Glutamatergic neuron (in vitro differentiated cells): ENCODE measurements at regions not wholly inside any gene's neighbourhood (a gene's known extent, or its start where the extent isn't known, plus 50 kb on each side); places are given as distances from the start of the nearest gene placed in this dataset.

Source experiments
- DNase-seq: peaks from one replicate; pipeline ENCODE4 v3.0.0; 2022
- H3K27ac Mint-ChIP-seq: one replicate; pipeline ENCODE4 v1.8.0; 2020; ENCODE audit warnings: mild to moderate bottlenecking, mixed read lengths, inconsistent platforms; ENCODE audit not compliant: unreplicated experiment
- H3K27me3 Mint-ChIP-seq: one replicate; pipeline ENCODE4 v1.8.0; 2020; ENCODE audit warnings: mild to moderate bottlenecking, moderate library complexity, mixed read lengths, inconsistent platforms; ENCODE audit not compliant: unreplicated experiment
- H3K36me3 Mint-ChIP-seq: one replicate; pipeline ENCODE4 v1.8.0; 2020; ENCODE audit warnings: mild to moderate bottlenecking, mixed read lengths, inconsistent platforms; ENCODE audit not compliant: unreplicated experiment
- H3K4me1 Mint-ChIP-seq: one replicate; pipeline ENCODE4 v1.8.0; 2020; ENCODE audit warnings: mild to moderate bottlenecking, low read depth, mixed read lengths, inconsistent platforms; ENCODE audit not compliant: unreplicated experiment
- H3K4me3 Mint-ChIP-seq: one replicate; pipeline ENCODE4 v1.8.0; 2020; ENCODE audit warnings: mild to moderate bottlenecking, mixed read lengths, inconsistent platforms; ENCODE audit not compliant: unreplicated experiment
- H3K9me3 Mint-ChIP-seq: one replicate; pipeline ENCODE4 v1.8.0; 2020; ENCODE audit warnings: mild to moderate bottlenecking, moderate library complexity, mixed read lengths, inconsistent platforms; ENCODE audit not compliant: unreplicated experiment
- CTCF ChIP-seq: fragments of 200-600 bp; sonication (generic); IDR thresholded peaks from one replicate; pipeline ENCODE4 v1.5.0; 2021; ENCODE audit not compliant: partially characterized antibody, unreplicated experiment

- peaks cover 9% of the 10 kb centered on the region for H3K36me3 Mint-ChIP-seq
- TF ChIP-seq CTCF, result no peak
- H3K4me1 Mint-ChIP-seq, result peaks cover 7% of the 10 kb centered on the region
Observed at GRCh38 chr9:87135074-87135473, 187.8 kb upstream of the GAS1 start.

GRCh38 chr9:87137718-87138117 lies 190.4 kb upstream of the GAS1 start:
- no peak for TF ChIP-seq CTCF
- Mint-ChIP-seq H3K9me3 (no peaks in the 10 kb centered on the region), H3K27ac (peak overlapping the region; percentile 26), H3K36me3 (peaks cover 9% of the 10 kb centered on the region), H3K4me1 (peaks cover 13% of the 10 kb centered on the region), H3K27me3 (peaks cover 6% of the 10 kb centered on the region), H3K4me3 (no peak overlapping the region)
- peak; percentile 31 for DNase-seq

More at GRCh38 chr9:87135074-87135473, 187.8 kb upstream of the GAS1 start:
- Mint-ChIP-seq H3K27ac (no peak overlapping the region), H3K4me3 (no peak overlapping the region), H3K9me3 (no peaks in the 10 kb centered on the region), H3K27me3 (peaks cover 6% of the 10 kb centered on the region)
- DNase-seq, result no peak

GRCh38 chr9:87138128-87139040 lies 191.1 kb upstream of the GAS1 start:
- TF ChIP-seq CTCF, result no peak
- no peak for DNase-seq
- Mint-ChIP-seq H3K4me3 (no peak overlapping the region), H3K36me3 (peaks cover 2% of the 10 kb centered on the region), H3K27ac (no peak overlapping the region), H3K4me1 (peaks cover 13% of the 10 kb centered on the region), H3K9me3 (no peaks in the 10 kb centered on the region), H3K27me3 (peaks cover 1% of the 10 kb centered on the region)

GRCh38 chr9:87139099-87139730 lies 191.9 kb upstream of the GAS1 start:
- Mint-ChIP-seq H3K4me3 (no peak overlapping the region), H3K27ac (no peak overlapping the region), H3K4me1 (peaks cover 13% of the 10 kb centered on the region), H3K36me3 (no peaks in the 10 kb centered on the region), H3K27me3 (no peaks in the 10 kb centered on the region), H3K9me3 (no peaks in the 10 kb centered on the region)
- TF ChIP-seq CTCF, result no peak
- no peak for DNase-seq

GRCh38 chr9:87140142-87140541 lies 192.8 kb upstream of the GAS1 start:
- Mint-ChIP-seq H3K4me1 (peaks cover 13% of the 10 kb centered on the region), H3K27ac (no peak overlapping the region), H3K27me3 (no peaks in the 10 kb centered on the region), H3K9me3 (peaks cover 3% of the 10 kb centered on the region), H3K4me3 (no peak overlapping the region), H3K36me3 (no peaks in the 10 kb centered on the region)
- DNase-seq, result no peak
- TF ChIP-seq CTCF, result no peak
